GM12878 (cell line): ENCODE measurements at regions not wholly inside any gene's neighbourhood (a gene's known extent, or its start where the extent isn't known, plus 50 kb on each side); places are given as distances from the start of the nearest gene placed in this dataset.

Experiments used
- EP300 ChIP-seq, 2 experiments: fragments of 150-350 bp in 1 of 2; IDR thresholded peaks; 2 replicates each; pipeline ENCODE4 v1.6.1; 2011 to 2012; ENCODE audit warnings: low read depth in 2 of 2, low read length in 2 of 2, borderline replicate concordance in 1 of 2, improper control_type of control experiment in 1 of 2, inconsistent platforms in 1 of 2; ENCODE audit not compliant: control insufficient read depth in 1 of 2
- EZH2 ChIP-seq: IDR thresholded peaks from 2 replicates; pipeline ENCODE4 v1.6.1; 2012; ENCODE audit warnings: low read depth, mild to moderate bottlenecking, control low read depth, inconsistent platforms, low read length, borderline replicate concordance; ENCODE audit not compliant: control insufficient read depth
- POLR2A ChIP-seq: IDR thresholded peaks from 2 replicates; pipeline ENCODE4 v1.6.1; 2011; ENCODE audit warnings: low read depth, mild to moderate bottlenecking, low read length
- TCF7 ChIP-seq: IDR thresholded peaks from 2 replicates; pipeline ENCODE4 v1.6.1; 2014; ENCODE audit warnings: antibody characterized with exemption, borderline replicate concordance
- TF ChIP-seq, protein P1 (sequence below), 3 experiments: IDR thresholded peaks in 2 of 3; conservative IDR thresholded peaks in 1 of 3; 2 replicates each; pipeline ENCODE4 v1.5.1; 2011; ENCODE audit warnings: low read depth in 3 of 3, low read length in 3 of 3, mild to moderate bottlenecking in 3 of 3, control low read depth in 2 of 3, moderate library complexity in 2 of 3, inconsistent platforms in 1 of 3, mixed read lengths in 1 of 3; ENCODE audit not compliant: control insufficient read depth in 2 of 3, insufficient read depth in 1 of 3; ENCODE audit errors: extremely low read depth in 1 of 3
- TF ChIP-seq, protein P2 (sequence below): IDR thresholded peaks from 2 replicates; pipeline ENCODE4 v1.6.1; 2012; ENCODE audit warnings: mild to moderate bottlenecking, low read depth, low read length
- TF ChIP-seq, protein P3 (sequence below): fragments of 450-650 bp; IDR thresholded peaks from 2 replicates; pipeline ENCODE4 v1.6.1; 2014; ENCODE audit warnings: mild to moderate bottlenecking

DNA sequence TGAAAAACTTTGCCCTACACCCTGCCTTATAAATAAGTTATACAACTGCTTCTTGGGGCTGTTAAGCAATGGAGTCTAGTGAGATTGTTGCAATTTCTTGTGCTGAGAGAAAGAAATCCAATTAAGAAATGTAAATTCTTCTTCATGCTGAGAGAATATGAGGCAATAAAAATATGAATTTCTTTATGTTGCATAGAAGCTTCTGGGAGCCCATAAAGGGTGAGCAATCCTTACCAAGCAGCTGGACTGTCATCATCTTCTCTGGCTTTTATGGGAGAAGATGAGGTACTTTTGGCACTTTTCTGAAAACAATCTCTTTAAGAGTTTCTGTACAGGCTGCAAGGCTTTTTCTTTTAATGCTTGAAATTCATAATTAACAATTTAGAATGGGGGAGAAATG, 204.3 kb downstream of the DMRTA1 start:
- TF ChIP-seq EZH2 (no peak), POLR2A (no peak), EP300 (IDR thresholded peaks at IDR 0.05; ENCODE audit: borderline replicate concordance in 1 of 2, control insufficient read depth in 1 of 2, low read depth in 2 of 2, low read length in 2 of 2) (no peak), TCF7 (no peak)
- TF ChIP-seq, protein P1, sequence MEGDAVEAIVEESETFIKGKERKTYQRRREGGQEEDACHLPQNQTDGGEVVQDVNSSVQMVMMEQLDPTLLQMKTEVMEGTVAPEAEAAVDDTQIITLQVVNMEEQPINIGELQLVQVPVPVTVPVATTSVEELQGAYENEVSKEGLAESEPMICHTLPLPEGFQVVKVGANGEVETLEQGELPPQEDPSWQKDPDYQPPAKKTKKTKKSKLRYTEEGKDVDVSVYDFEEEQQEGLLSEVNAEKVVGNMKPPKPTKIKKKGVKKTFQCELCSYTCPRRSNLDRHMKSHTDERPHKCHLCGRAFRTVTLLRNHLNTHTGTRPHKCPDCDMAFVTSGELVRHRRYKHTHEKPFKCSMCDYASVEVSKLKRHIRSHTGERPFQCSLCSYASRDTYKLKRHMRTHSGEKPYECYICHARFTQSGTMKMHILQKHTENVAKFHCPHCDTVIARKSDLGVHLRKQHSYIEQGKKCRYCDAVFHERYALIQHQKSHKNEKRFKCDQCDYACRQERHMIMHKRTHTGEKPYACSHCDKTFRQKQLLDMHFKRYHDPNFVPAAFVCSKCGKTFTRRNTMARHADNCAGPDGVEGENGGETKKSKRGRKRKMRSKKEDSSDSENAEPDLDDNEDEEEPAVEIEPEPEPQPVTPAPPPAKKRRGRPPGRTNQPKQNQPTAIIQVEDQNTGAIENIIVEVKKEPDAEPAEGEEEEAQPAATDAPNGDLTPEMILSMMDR (IDR thresholded peaks at IDR 0.05 in 2 of 3, conservative IDR thresholded peaks at IDR 0.05 in 1 of 3; ENCODE audit: control insufficient read depth in 2 of 3, extremely low read depth in 1 of 3, insufficient read depth in 1 of 3, low read depth in 3 of 3, low read length in 3 of 3), result no peak
- TF ChIP-seq, protein P2, sequence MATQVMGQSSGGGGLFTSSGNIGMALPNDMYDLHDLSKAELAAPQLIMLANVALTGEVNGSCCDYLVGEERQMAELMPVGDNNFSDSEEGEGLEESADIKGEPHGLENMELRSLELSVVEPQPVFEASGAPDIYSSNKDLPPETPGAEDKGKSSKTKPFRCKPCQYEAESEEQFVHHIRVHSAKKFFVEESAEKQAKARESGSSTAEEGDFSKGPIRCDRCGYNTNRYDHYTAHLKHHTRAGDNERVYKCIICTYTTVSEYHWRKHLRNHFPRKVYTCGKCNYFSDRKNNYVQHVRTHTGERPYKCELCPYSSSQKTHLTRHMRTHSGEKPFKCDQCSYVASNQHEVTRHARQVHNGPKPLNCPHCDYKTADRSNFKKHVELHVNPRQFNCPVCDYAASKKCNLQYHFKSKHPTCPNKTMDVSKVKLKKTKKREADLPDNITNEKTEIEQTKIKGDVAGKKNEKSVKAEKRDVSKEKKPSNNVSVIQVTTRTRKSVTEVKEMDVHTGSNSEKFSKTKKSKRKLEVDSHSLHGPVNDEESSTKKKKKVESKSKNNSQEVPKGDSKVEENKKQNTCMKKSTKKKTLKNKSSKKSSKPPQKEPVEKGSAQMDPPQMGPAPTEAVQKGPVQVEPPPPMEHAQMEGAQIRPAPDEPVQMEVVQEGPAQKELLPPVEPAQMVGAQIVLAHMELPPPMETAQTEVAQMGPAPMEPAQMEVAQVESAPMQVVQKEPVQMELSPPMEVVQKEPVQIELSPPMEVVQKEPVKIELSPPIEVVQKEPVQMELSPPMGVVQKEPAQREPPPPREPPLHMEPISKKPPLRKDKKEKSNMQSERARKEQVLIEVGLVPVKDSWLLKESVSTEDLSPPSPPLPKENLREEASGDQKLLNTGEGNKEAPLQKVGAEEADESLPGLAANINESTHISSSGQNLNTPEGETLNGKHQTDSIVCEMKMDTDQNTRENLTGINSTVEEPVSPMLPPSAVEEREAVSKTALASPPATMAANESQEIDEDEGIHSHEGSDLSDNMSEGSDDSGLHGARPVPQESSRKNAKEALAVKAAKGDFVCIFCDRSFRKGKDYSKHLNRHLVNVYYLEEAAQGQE, result no peak
- TF ChIP-seq, protein P3, sequence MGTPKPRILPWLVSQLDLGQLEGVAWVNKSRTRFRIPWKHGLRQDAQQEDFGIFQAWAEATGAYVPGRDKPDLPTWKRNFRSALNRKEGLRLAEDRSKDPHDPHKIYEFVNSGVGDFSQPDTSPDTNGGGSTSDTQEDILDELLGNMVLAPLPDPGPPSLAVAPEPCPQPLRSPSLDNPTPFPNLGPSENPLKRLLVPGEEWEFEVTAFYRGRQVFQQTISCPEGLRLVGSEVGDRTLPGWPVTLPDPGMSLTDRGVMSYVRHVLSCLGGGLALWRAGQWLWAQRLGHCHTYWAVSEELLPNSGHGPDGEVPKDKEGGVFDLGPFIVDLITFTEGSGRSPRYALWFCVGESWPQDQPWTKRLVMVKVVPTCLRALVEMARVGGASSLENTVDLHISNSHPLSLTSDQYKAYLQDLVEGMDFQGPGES, result no peak
